ENCODE measurements at regions not wholly inside any gene's neighbourhood (a gene's known extent, or its start where the extent isn't known, plus 50 kb on each side); places are given as distances from the start of the nearest gene placed in this dataset.

GRCh38 chr13:94968757-94969086 is 256.4 kb upstream of the SOX21 start:
- no peak for DNase-seq

GRCh38 chr13:94968040-94968756 is 255.9 kb upstream of the SOX21 start:
- DNase-seq, result peak; percentile 83

- DNase-seq, result peak; percentile 60
Measured at GRCh38 chr13:94967183-94968039, 255.1 kb upstream of the SOX21 start.

- no peak for DNase-seq
Measured at GRCh38 chr13:94966422-94966955, 254.1 kb upstream of the SOX21 start.

GRCh38 chr13:94959626-94960025 is 247.3 kb upstream of the SOX21 start:
- DNase-seq, result no peak

- DNase-seq, result no peak
Measured at GRCh38 chr13:94956417-94957110, 244.2 kb upstream of the SOX21 start.

- no peak for DNase-seq
Measured at GRCh38 chr13:94952787-94953186, 240.4 kb upstream of the SOX21 start.

- DNase-seq, result no peak
Measured at GRCh38 chr13:94950303-94950702, 238.0 kb upstream of the SOX21 start.

- DNase-seq, result no peak
Measured at GRCh38 chr13:94947965-94948371, 235.6 kb upstream of the SOX21 start.

- DNase-seq, result no peak
Measured at GRCh38 chr13:94947392-94947791, 235.0 kb upstream of the SOX21 start.

- DNase-seq, result no peak
Measured at GRCh38 chr13:94946039-94946438, 233.7 kb upstream of the SOX21 start.

GRCh38 chr13:94938124-94938523 is 225.8 kb upstream of the SOX21 start:
- no peak for DNase-seq

GRCh38 chr13:94936633-94937032 is 224.3 kb upstream of the SOX21 start:
- no peak for DNase-seq

- DNase-seq, result no peak
Measured at GRCh38 chr13:94933936-94934335, 221.6 kb upstream of the SOX21 start.

GRCh38 chr13:94933230-94933751 is 220.9 kb upstream of the SOX21 start:
- DNase-seq, result no peak

GRCh38 chr13:94928127-94928775 is 215.9 kb upstream of the SOX21 start:
- DNase-seq, result no peak

- DNase-seq, result no peak
Measured at GRCh38 chr13:94925263-94925662, 212.9 kb upstream of the SOX21 start.

- DNase-seq, result no peak
Measured at GRCh38 chr13:94921181-94921580, 208.8 kb upstream of the SOX21 start.

GRCh38 chr13:94920578-94920977 is 208.2 kb upstream of the SOX21 start:
- no peak for DNase-seq

- DNase-seq, result peak; percentile 75
Measured at GRCh38 chr13:94917824-94918223, 205.5 kb upstream of the SOX21 start.

GRCh38 chr13:94914895-94915294 is 202.6 kb upstream of the SOX21 start:
- DNase-seq, result no peak

GRCh38 chr13:94906605-94907004 is 194.3 kb upstream of the SOX21 start:
- no peak for DNase-seq
